ENCODE measurements at regions not wholly inside any gene's neighbourhood (a gene's known extent, or its start where the extent isn't known, plus 50 kb on each side); places are given as distances from the start of the nearest gene placed in this dataset.
"Not testable (repeated sequence)": the region's sequence is repeated elsewhere in the genome, so short reads cannot be mapped to it uniquely, and the experiment has no call there.

GRCh38 chr4:180999217-180999616 lies 1244.0 kb upstream of the TENM3 start:
- DNase-seq: no peak

DNA sequence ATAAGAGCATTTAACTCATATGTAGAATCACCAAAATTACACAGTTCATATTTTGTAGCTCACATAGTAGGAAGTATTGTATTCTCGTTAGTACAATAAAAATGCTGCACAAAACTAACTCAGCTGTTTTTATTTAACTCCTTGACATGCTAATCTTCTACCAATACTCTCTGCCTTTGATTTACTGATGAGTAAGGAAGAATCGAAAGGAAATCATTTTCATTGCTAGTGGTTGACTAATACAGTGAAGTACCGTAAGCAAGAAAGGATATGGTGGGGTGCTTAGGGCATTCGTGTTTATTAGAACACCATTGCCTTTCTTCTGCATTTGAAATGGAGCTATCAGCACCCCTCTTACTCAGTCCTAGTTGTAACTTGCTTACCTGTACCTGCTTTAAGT lies 1239.1 kb upstream of the TENM3 start:
- no peak for DNase-seq

DNA sequence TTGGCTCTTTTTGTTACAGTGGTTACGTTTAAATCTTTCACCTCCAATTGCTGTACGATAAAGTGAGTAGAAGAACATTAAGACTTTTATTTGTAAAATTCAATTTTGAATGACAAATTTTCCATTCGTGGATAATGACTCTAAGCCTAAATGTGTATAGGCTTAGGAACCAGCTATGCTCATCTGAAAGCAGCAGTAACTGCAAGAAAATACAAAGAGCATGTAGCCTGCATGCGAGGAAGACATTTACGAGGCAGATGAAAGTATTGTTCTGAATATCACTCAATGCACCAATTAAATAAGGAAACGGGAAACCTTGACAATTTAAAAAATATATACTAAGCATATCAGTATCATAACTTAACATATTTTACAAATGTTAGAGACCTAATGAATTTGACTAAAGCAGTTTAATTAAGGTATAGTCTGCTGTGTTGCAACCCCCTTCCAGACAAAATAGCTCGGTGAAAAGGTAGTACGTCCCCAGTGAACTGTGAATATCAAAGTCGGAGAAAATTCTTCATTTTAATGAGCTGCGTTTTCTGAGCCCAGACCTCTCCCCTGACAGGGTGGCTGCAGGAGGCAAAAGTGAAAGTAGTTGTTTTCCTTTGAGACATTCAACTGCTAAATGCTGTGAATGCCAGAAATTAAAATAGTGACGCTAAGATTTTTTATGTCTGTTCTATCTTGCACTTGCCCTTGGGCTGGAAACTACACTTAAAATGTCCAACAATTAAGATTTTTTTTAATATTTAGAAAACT lies 1236.5 kb upstream of the TENM3 start:
- DNase-seq: no peak

DNA sequence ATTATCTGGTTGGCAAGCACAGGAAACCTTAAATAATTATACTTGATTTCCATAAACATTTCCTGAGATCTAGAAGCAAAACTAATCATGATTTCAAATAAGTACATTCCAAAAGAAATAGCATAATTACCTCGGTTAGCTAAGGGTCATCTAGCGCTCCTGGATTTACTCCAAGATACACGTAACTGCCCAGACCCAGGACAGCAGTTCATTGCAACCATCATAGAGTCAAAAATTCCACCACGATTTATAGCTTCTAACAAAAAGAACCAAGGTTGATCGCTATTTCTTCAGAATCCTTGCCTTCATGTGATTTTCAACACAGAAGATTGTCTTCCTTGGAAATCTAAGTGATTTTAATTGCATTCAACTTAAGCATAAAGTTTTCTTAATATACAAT lies 1235.5 kb upstream of the TENM3 start:
- DNase-seq: no peak

- no peak for DNase-seq
These were observed 1235.0 kb upstream of the TENM3 start for GRCh38 chr4:181008164-181008563.

DNA sequence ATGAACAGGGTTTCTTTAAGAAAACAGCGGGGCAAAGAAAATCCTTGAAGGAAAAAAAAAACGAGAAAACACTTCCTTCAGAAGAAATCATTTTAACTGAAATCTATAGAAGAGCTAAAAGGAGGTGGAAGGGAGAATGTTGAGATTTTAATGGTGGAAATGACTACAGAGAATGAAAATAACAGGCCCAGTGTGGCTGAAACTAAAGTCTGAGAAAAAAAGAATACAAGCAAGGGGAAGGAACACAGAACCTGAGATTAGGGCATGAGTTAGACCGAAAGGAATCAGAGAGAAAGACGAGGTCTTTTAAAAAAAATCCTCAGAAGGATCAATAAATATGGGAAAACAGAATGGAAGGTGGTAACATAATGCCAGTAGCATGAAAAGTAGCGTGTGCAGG lies 1230.0 kb upstream of the TENM3 start:
- DNase-seq: no peak

DNA sequence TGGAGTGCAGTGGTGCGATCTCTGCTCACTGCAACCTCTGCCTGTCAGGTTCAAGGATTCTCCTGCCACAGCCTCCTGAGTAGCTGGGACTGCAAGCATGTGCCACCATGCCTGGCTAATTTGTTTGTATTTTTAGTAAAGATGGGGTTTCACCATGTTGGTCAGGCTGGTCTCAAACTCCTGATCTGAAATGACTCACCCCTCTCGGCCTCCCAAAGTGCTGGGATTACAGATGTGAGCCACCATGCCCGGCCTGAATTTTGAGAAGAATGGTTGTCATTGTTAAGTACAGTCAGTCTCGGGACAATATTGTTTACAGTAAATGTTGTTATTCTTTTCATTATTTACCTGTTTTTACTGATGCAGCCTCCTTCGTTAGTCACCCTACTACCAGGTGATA lies 1226.2 kb upstream of the TENM3 start:
- DNase-seq: no peak

DNA sequence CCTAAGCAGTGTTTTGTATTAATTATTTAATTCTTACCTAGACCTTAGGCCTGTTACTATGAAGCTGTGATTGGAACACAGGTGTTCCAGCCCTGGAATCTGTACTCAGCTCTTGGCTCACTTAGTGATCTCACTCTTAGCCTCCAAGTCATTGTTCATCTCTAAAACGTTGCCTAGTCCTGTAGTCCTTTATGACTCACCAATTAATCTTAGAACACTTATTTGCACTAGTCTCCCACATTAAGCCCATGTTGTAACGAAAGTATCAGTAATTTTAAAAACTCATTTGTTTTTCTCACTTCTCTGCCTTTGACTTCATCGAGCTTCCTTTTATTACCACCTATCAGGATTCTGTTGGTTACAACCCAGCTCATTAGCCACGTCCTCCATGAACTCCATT lies 1224.7 kb upstream of the TENM3 start:
- no peak for DNase-seq

- no peak for DNase-seq
These were observed 1224.3 kb upstream of the TENM3 start for GRCh38 chr4:181018913-181019312.

- no peak for DNase-seq
These were observed 1222.7 kb upstream of the TENM3 start for GRCh38 chr4:181020456-181020855.

GRCh38 chr4:181021213-181021612 lies 1222.0 kb upstream of the TENM3 start:
- no peak for DNase-seq

- DNase-seq: not testable (repeated sequence)
These were observed 1212.9 kb upstream of the TENM3 start for GRCh38 chr4:181030135-181030921.

- DNase-seq: no peak
These were observed 1212.2 kb upstream of the TENM3 start for GRCh38 chr4:181030961-181031360.

GRCh38 chr4:181043486-181043885 lies 1199.7 kb upstream of the TENM3 start:
- no peak for DNase-seq

- DNase-seq: no peak
These were observed 1196.4 kb upstream of the TENM3 start for GRCh38 chr4:181046809-181047208.

DNA sequence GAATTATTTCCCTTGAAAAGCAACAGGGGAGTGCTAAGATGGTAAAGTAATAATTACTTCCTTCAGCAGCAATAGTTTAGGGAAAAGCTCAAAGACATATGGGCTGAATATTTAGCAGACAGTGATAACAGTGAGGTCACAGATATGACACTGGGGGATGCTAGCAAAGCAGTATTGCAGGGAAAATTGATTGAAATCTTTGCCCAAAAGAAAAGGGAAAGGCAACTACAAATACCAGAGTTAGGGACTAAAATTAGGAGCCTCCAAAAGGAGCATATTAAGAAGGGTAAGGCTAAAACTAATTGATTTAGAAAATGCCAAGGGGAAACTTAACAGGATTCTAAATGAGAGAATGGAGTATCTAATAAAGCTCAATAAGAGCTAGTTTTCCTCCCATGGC lies 1191.3 kb upstream of the TENM3 start:
- no peak for DNase-seq

GRCh38 chr4:181061787-181062186 lies 1181.4 kb upstream of the TENM3 start:
- no peak for DNase-seq

DNA sequence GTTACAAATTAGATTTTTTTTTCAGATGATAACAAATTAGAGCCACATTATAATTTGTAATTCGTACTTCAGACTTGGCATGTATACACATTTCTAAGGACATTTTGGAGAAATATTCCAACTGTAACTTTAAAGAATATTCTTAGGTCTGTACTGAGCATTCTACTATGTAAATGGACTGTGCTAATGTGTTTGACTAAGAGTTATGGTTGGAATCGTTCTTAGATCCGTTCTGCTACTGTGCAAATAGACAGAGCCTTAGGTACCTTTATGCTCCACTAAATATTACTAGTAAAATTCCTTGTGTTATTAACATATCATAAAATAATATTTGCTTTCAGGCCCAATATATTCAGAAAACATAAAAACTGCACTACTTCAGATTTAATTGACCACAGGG lies 1180.0 kb upstream of the TENM3 start:
- no peak for DNase-seq

DNA sequence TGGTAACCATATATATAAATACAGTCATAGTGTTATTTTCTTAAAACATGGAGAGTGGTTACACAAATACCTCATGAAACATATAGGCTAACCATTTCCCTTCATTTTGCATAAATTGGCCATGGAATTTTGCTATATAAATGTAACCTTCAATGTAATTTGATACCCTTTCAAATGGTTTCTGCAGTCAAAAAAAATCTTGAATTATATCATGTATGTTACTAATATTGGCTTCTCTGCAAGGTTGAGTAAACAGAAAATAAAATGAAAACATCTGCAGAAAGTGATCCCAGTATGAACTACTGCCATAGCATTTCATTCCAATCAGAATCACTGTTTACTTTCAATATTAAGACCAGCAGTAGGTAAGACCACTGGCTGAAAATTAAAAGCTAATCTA lies 1165.9 kb upstream of the TENM3 start:
- DNase-seq: no peak

DNA sequence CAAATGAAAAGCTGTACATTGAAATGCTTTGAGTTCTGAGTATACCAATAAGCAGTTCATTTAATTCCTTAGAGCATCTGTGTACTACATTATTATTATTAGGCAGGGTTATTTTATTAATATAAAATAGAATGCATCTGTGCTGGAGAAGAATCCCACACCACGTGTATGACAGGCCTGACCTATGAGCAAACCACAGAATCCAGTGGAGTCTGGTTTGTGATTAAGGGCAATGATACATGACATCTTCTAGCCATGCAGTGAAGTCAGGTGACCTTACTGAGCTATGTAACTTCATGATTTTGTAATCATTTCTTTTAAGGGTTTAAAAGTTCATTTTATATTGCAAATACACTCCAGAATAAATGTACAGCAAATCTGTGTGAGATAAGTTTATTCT lies 1165.0 kb upstream of the TENM3 start:
- no peak for DNase-seq

GRCh38 chr4:181083757-181084361 lies 1159.3 kb upstream of the TENM3 start:
- DNase-seq: no peak

DNA sequence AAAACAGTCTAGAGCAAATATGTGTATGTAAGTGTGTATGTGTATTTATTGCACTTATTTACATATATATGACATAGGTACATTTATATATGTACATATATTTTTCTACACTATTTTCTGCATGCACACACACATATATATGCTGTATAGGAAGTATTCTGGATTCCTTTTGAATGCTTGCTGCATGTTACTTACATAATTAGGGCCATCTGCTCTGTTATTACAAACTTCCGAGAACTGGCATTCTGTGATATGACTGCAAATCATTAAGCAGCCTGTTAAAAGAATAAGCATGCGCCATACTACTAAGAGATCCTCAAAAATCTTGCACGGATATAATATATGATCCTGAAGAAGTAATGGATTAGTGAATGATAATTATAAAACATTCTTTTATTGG lies 1157.6 kb upstream of the TENM3 start:
- DNase-seq: no peak

DNA sequence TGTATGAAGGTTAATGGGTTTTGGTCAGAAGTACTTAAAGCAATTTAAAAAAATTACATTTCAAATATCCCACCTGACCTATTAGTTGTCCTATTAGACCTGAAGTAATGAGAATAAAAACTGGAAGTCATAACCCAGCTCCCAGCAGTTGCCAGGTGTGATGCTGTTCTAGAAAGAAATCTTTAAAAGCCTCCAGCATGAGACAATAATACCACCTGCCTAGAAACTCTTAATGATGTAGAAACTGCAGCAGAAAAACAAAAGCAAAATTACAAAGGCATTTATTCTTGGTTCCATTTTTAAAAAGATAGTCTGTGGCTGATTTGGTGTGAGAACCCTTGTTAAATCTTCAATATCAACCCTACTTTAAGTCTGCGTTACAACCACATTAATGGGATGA lies 1137.7 kb upstream of the TENM3 start:
- DNase-seq: no peak

- DNase-seq: no peak
These were observed 1136.8 kb upstream of the TENM3 start for GRCh38 chr4:181106398-181106797.
